Neutrophil (primary cell): ENCODE measurements at regions not wholly inside any gene's neighbourhood (a gene's known extent, or its start where the extent isn't known, plus 50 kb on each side); places are given as distances from the start of the nearest gene placed in this dataset.

Experiments used
- H3K27ac ChIP-seq: fragments of 200-600 bp; sonication (generic); 2 replicates; pipeline ENCODE4 v1.5.1; 2016; ENCODE audit warnings: mild to moderate bottlenecking, moderate library complexity
- H3K27me3 ChIP-seq: fragments of 200-600 bp; sonication (generic); 2 replicates; pipeline ENCODE4 v1.6.0; 2016; ENCODE audit warnings: mild to moderate bottlenecking
- H3K36me3 ChIP-seq: fragments of 200-600 bp; sonication (generic); 2 replicates; pipeline ENCODE4 v1.5.1; 2017
- H3K4me1 ChIP-seq, 2 experiments: fragments of 200-600 bp in 1 of 2; sonication (generic) in 1 of 2; 1 replicate in 1 of 2; 2 replicates in 1 of 2; pipeline versions ENCODE4 v1.5.1 to v1.6.1; 2013 to 2016; ENCODE audit warnings: low read depth in 1 of 2, low read length in 1 of 2, mild to moderate bottlenecking in 1 of 2, moderate library complexity in 1 of 2; ENCODE audit not compliant: control insufficient read depth in 1 of 2, insufficient read depth in 1 of 2
- H3K4me3 ChIP-seq, 2 experiments: fragments of 200-600 bp in 1 of 2; sonication (generic) in 1 of 2; 1 replicate in 1 of 2; 2 replicates in 1 of 2; pipeline ENCODE4 v1.5.1; 2013 to 2016; ENCODE audit warnings: low read depth in 1 of 2, low read length in 1 of 2, mild to moderate bottlenecking in 1 of 2, moderate library complexity in 1 of 2
- H3K9me3 ChIP-seq: fragments of 200-600 bp; sonication (generic); 2 replicates; pipeline ENCODE4 v1.5.1; 2016
- TF ChIP-seq, protein P1 (sequence below): fragments of 200-600 bp; sonication (generic); IDR thresholded peaks from 2 replicates; pipeline ENCODE4 v1.5.1; 2016; ENCODE audit warnings: antibody characterized with exemption

DNA sequence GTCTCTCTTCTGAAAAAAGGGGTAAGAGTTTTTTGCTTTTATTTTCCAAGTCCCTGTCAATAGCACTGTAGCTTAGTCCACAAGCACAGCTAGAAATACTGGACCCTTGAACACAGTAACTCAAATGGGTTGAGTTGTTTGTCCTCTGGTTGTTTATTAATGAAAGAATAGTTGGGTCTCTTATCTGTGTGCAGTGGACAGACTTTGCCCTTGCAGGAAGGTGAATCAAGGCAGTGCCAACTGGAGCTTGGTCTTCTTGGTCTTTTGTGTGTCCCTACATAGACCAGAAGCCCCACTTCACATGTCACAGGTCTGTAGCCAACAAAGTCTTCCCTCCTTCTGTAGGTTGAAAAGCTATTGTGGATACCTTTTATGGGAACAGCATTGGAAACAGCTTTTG is 322.0 kb downstream of the AACS start:
- H3K27ac ChIP-seq = no peak overlapping the region
- H3K4me3 ChIP-seq = no peak overlapping the region
- H3K27me3 ChIP-seq = no peaks in the 10 kb centered on the region

DNA sequence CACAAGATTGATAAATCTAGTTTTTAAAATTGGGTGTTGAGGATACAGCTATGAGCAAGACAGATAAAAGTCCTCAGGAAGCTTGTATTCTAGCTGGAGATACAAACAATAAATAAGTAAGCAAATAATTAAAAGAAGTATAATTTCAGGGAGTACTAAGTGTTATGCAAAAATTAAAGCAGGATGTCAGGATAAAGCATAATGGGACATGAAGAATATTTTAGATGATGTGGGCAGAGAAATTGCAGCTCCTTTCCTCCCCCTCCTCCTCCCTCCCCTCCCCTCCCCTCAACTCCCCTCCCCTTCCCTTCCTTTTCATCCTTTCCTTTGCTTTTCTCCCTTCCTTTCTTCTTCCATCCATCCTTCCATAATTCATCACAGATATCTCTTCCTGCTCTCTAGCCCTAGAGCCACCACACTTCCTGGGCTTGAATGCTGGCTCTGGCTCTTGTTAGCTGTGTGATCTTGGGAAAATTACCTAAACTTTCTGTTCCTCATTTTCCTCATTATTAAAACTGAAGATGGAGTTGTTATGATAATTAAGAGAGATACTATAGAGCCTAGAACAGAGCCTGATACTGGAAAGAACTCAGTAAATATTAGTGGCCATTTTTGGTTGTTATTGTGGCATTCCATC is 323.9 kb downstream of the AACS start:
- no peak overlapping the region for H3K27ac ChIP-seq

More for the DNA sequence above, 322.0 kb downstream of the AACS start:
- no peaks in the 10 kb centered on the region for H3K4me1 ChIP-seq
- no peaks in the 10 kb centered on the region for H3K9me3 ChIP-seq
- H3K36me3 ChIP-seq = no peaks in the 10 kb centered on the region
- TF ChIP-seq, protein P1, sequence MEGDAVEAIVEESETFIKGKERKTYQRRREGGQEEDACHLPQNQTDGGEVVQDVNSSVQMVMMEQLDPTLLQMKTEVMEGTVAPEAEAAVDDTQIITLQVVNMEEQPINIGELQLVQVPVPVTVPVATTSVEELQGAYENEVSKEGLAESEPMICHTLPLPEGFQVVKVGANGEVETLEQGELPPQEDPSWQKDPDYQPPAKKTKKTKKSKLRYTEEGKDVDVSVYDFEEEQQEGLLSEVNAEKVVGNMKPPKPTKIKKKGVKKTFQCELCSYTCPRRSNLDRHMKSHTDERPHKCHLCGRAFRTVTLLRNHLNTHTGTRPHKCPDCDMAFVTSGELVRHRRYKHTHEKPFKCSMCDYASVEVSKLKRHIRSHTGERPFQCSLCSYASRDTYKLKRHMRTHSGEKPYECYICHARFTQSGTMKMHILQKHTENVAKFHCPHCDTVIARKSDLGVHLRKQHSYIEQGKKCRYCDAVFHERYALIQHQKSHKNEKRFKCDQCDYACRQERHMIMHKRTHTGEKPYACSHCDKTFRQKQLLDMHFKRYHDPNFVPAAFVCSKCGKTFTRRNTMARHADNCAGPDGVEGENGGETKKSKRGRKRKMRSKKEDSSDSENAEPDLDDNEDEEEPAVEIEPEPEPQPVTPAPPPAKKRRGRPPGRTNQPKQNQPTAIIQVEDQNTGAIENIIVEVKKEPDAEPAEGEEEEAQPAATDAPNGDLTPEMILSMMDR = no peak

GRCh38 chr12:125393569-125393968 is 328.3 kb downstream of the AACS start:
- H3K27ac ChIP-seq = no peak overlapping the region
- H3K27me3 ChIP-seq = no peaks in the 10 kb centered on the region
- H3K4me3 ChIP-seq = no peak overlapping the region
- no peaks in the 10 kb centered on the region for H3K36me3 ChIP-seq
- no peaks in the 10 kb centered on the region for H3K4me1 ChIP-seq
- H3K9me3 ChIP-seq = no peaks in the 10 kb centered on the region
- TF ChIP-seq, protein P1 = no peak

More for the DNA sequence above, 323.9 kb downstream of the AACS start:
- Histone ChIP-seq H3K27me3 (no peaks in the 10 kb centered on the region), H3K36me3 (no peaks in the 10 kb centered on the region), H3K4me1 (no peaks in the 10 kb centered on the region), H3K4me3 (no peak overlapping the region), H3K9me3 (no peaks in the 10 kb centered on the region)
- TF ChIP-seq, protein P1 = no peak

- no peaks in the 10 kb centered on the region for H3K27me3 ChIP-seq
- no peak overlapping the region for H3K4me3 ChIP-seq
- H3K27ac ChIP-seq = no peak overlapping the region
- no peaks in the 10 kb centered on the region for H3K36me3 ChIP-seq
- H3K4me1 ChIP-seq = no peaks in the 10 kb centered on the region
- H3K9me3 ChIP-seq = no peaks in the 10 kb centered on the region
- TF ChIP-seq, protein P1 = no peak
Observed at GRCh38 chr12:125395583-125396215, 330.5 kb downstream of the AACS start.

DNA sequence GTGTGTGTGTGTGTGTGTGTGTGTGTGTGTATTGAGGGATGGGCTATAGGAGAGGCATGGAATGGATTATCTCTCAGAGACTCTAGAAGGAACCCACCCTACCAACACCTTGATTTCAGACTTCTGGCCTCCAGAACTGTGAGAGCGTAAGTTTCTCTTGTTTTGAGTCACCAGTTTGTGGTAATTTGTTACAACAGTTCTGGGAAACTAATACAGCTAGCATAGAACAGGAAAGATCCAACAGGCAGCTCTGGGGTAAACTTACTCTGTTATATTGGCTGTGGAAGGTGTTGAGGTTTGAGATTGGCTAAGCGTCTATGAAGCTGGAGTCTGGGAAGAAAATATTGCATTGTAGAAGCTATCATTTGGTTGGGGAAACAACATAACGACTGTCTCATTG is 334.3 kb downstream of the AACS start:
- Histone ChIP-seq H3K4me3 (no peak overlapping the region), H3K36me3 (no peaks in the 10 kb centered on the region), H3K4me1 (no peaks in the 10 kb centered on the region), H3K27ac (no peak overlapping the region), H3K9me3 (no peaks in the 10 kb centered on the region), H3K27me3 (no peaks in the 10 kb centered on the region)
- TF ChIP-seq, protein P1 = no peak
